GM10248 (cell line): ENCODE measurements at regions not wholly inside any gene's neighbourhood (a gene's known extent, or its start where the extent isn't known, plus 50 kb on each side); places are given as distances from the start of the nearest gene placed in this dataset.

Source experiments
- CTCF ChIA-PET: fragments of 300-600 bp; sonication (Branson Sonifier 250); formaldehyde crosslinking; extraction: SDS; loops from one replicate; lab custom pipeline; 2021; ENCODE audit warnings: antibody characterized with exemption; lab: Yijun Ruan, JAX
- POLR2A ChIA-PET: fragments of 350-650 bp; sonication (Branson Sonifier 250); formaldehyde crosslinking; extraction: SDS; loops from one replicate; lab custom pipeline; 2020; ENCODE audit warnings: antibody characterized with exemption; lab: Yijun Ruan, JAX
- DNase-seq: peaks from one replicate; pipeline ENCODE4 v3.0.0; 2012; ENCODE audit errors: extremely low spot score
- TF ChIP-seq, protein P1 (sequence below): IDR thresholded peaks from 2 replicates; pipeline ENCODE4 v1.5.1; 2012; ENCODE audit warnings: mild to moderate bottlenecking, low read depth; ENCODE audit errors: extremely low read depth, missing control alignments, control extremely low read depth

DNA sequence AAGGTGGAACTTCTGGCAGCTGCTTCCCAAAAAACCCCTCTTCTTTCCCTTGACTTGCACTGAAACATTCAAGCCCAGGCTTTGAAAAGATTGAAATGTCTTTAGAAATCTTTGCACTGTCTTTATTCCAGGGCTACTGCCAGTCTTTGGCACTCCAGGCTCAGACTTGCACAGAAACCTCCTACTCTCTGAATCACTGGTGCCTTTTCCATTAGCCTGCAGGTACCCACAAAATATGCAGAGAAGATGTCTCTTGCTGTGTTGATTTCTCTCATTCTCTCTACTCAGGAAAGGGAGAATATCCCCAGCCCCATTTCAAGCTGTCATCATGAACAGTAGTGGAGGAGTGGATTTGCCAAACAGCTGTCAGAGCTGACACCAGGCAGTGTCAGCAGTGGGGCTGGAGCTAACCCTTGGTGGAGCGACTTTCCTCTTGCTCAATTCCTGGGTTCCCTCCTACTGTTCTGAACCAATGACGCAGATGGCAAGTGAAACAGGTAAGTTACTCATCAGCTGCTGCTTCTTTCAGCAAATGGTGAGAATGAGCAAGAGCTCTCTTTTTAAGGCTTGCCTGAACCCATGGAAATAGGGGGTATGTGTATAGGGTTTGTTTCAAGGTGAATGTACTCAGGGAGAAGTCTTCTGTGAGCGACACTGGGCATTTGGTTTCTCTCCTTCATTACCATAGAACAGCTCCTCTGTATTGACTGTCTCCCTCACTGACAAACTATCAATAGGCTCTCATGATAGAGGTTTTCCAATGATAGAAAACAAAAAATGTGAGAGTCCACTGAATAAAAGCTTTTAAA lies 362.4 kb downstream of the ADRA2A start:
- CTCF ChIA-PET: interaction anchor here (1.1 to 1.3 kb wide), 2 partner anchors 14 to 108 kb away, joined by 4 to 6 read pairs; no protein-coding TSS in a partner anchor
- TF ChIP-seq, protein P1, sequence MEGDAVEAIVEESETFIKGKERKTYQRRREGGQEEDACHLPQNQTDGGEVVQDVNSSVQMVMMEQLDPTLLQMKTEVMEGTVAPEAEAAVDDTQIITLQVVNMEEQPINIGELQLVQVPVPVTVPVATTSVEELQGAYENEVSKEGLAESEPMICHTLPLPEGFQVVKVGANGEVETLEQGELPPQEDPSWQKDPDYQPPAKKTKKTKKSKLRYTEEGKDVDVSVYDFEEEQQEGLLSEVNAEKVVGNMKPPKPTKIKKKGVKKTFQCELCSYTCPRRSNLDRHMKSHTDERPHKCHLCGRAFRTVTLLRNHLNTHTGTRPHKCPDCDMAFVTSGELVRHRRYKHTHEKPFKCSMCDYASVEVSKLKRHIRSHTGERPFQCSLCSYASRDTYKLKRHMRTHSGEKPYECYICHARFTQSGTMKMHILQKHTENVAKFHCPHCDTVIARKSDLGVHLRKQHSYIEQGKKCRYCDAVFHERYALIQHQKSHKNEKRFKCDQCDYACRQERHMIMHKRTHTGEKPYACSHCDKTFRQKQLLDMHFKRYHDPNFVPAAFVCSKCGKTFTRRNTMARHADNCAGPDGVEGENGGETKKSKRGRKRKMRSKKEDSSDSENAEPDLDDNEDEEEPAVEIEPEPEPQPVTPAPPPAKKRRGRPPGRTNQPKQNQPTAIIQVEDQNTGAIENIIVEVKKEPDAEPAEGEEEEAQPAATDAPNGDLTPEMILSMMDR: no peak
- POLR2A ChIA-PET: no interaction called here
- DNase-seq: no peak

DNA sequence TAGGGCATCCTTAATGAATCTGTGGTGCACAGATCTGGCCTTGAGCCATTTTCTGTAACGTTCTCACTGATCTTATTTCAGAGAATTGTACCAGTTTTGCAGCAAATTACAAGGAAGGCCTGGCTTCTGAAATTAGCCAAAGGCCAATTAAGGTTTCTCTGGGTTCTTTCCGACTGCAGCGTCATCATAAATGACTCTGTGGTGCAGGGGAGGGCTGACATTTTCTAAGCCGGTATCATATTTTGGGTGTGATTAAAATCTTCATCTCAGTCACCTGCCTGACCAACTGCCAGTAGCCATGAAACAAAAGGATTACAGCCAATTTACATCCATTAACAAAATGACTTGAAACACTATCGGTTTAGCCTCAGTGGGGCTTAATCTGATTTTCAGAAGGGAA lies 363.7 kb downstream of the ADRA2A start:
- TF ChIP-seq, protein P1: no peak
- ChIA-PET POLR2A (no interaction called here), CTCF (no interaction called here)
- no peak for DNase-seq

DNA sequence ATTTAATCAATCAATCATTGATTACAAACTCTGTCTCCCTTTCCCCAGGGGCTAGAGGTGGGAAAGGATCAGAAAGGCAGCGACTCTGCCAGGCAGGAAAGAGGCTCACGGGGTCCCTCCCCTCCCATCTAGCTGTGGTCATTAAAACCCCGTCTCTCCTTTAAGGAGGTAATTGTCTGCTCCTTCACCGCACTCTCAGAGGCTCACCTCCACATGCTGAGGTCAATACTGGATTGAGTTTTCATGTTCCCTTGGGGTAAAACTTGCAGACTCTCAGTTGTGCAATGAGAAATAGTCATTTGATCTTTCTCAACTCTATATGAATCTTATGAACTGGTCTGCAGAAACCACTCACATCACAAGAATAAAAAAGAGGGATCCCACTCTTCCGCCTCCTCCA lies 368.8 kb downstream of the ADRA2A start:
- ChIA-PET CTCF (no interaction called here), POLR2A (no interaction called here)
- DNase-seq: no peak
- TF ChIP-seq, protein P1: no peak

DNA sequence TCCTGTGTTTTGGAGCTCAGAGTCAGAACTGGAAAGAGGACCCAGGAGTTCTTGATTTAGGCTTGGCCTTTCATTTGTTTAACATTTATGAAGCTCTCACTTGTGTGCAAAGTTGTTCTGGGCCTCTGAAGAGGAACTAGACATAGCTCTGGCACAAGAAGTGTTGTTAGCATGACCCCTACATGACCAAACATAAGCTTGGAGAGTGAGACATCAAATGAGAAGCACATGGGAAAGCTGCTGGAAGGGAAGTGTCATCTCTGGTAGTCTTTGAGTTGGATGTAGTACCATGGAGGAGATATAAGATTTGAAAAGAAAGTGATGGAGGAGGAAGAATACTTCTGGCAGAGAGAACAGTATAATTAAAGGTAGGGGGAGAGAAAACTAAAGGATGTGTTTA lies 370.1 kb downstream of the ADRA2A start:
- TF ChIP-seq, protein P1: no peak
- DNase-seq: no peak
- POLR2A ChIA-PET: no interaction called here
- CTCF ChIA-PET: interaction anchor here (1.1 kb wide), 1 partner anchor 20 kb away, joined by 4 read pairs; no protein-coding TSS in a partner anchor

DNA sequence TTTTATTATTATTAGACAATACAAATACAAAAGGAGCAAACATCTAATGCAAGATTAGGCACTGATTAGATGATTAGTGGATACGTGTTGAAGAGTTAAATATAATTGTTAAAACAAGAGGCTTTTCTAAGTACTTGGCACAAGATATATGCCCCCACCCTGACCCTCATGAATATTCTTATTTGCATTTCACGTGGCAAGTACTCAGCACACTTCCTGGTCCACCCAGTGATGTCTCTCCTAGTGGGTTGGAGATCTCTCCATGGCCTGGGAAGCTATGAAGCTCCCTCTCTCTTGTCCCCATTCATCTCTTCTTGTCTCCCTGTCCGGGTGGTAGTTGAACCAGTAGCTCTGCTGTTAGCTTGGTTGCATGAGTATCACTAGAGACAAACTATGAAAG lies 375.3 kb downstream of the ADRA2A start:
- POLR2A ChIA-PET: no interaction called here
- CTCF ChIA-PET: no interaction called here
- TF ChIP-seq, protein P1: no peak
- no peak for DNase-seq

DNA sequence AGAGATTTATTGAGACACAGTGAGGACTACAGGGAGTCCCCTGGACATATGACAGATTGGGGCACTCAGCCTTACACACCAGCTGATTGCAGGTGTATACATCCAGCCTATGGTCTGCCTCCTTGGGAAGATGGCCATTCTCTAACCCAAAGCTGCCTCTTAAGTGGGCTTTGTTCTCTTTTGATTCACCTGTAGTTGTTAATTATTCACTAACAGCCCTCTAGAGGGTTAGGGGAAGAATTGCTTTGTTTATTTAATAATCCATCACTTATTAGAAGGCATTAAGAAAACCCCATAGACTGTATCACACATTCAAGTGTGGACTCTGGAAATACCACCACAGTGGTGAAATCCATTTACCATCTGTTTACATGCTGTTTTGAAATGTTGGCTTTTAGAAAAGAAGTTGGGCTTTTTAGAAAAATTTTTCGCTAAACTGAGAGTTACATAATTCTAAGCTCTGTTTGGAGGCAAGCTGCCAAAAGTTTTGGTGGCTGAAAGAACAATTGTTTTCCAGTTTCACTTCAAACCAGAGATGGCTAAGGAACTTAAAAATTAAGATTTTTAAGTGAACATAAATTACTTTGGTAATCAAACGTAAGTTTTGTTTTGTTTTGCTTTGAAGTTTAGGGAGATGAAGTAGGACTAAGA lies 379.1 kb downstream of the ADRA2A start:
- POLR2A ChIA-PET: no interaction called here
- no peak for DNase-seq
- TF ChIP-seq, protein P1: no peak
- CTCF ChIA-PET: interaction anchor here (1.2 kb wide), 1 partner anchor 34 kb away, joined by 3 read pairs; no protein-coding TSS in a partner anchor
